Activated T-helper 2 cell treated with anti-CD3 and anti-CD28 coated beads, Interferon-gamma antibody, Interleukin-2, Interleukin-4, amounts not matched to agents 10 μg/mL and 5 μg/mL and 100 μg/mL, durations not matched to agents 14 hours and 24 hours and 36 hours (primary cell): ENCODE measurements at regions not wholly inside any gene's neighbourhood (a gene's known extent, or its start where the extent isn't known, plus 50 kb on each side); places are given as distances from the start of the nearest gene placed in this dataset.
"Not testable (repeated sequence)": the region's sequence is repeated elsewhere in the genome, so short reads cannot be mapped to it uniquely, and the experiment has no call there.

Source experiments
- DNase-seq: peaks from one replicate; pipeline ENCODE4 v3.0.0; 2021; ENCODE audit warnings: low spot score
- H3K27ac Mint-ChIP-seq: one replicate; pipeline ENCODE4 v1.8.0; 2021; ENCODE audit warnings: mixed read lengths
- H3K27me3 Mint-ChIP-seq: one replicate; pipeline ENCODE4 v1.8.0; 2021; ENCODE audit warnings: low read depth, mixed read lengths
- H3K36me3 Mint-ChIP-seq: one replicate; pipeline ENCODE4 v1.8.0; 2021; ENCODE audit warnings: low read depth, mixed read lengths
- H3K4me1 Mint-ChIP-seq: one replicate; pipeline ENCODE4 v1.8.0; 2021; ENCODE audit warnings: low read depth, mixed read lengths
- H3K4me3 Mint-ChIP-seq: one replicate; pipeline ENCODE4 v1.8.0; 2021; ENCODE audit warnings: low read depth, mild to moderate bottlenecking, moderate library complexity, mixed read lengths
- H3K9me3 Mint-ChIP-seq: one replicate; pipeline ENCODE4 v1.8.0; 2021; ENCODE audit warnings: mixed read lengths
- intact Hi-C: fragments of 100-400 bp; cut with micrococcal nuclease; formaldehyde crosslinking; loops from one replicate; pipeline ENCODE4 v1.15.1; 2023

- Mint-ChIP-seq H3K4me1 (no peaks in the 10 kb centered on the region), H3K9me3 (no peaks in the 10 kb centered on the region), H3K4me3 (no peak overlapping the region), H3K27ac (no peak overlapping the region), H3K27me3 (no peaks in the 10 kb centered on the region), H3K36me3 (no peaks in the 10 kb centered on the region)
- no peak for DNase-seq
- intact Hi-C loops: no loop called here
Measured at GRCh38 chr14:23896609-23897153, 56.9 kb upstream of the DHRS4 start.

- not testable (repeated sequence) for H3K27me3 Mint-ChIP-seq
Measured at GRCh38 chr14:23897291-23897690, 56.3 kb upstream of the DHRS4 start.

GRCh38 chr14:23898359-23898758, 55.2 kb upstream of the DHRS4 start:
- H3K27ac Mint-ChIP-seq, H3K9me3 Mint-ChIP-seq, H3K4me3 Mint-ChIP-seq, DNase-seq, H3K27me3 Mint-ChIP-seq, H3K4me1 Mint-ChIP-seq, intact Hi-C loops, H3K36me3 Mint-ChIP-seq: not testable (repeated sequence)

More at GRCh38 chr14:23897291-23897690, 56.3 kb upstream of the DHRS4 start:
- H3K4me3 Mint-ChIP-seq, DNase-seq, H3K27ac Mint-ChIP-seq, H3K4me1 Mint-ChIP-seq, intact Hi-C loops, H3K36me3 Mint-ChIP-seq, H3K9me3 Mint-ChIP-seq: not testable (repeated sequence)

- no peak overlapping the region for H3K4me3 Mint-ChIP-seq
- no peaks in the 10 kb centered on the region for H3K36me3 Mint-ChIP-seq
- H3K27me3 Mint-ChIP-seq: peaks cover 2% of the 10 kb centered on the region
- DNase-seq: no peak
- no peak overlapping the region for H3K27ac Mint-ChIP-seq
- no peaks in the 10 kb centered on the region for H3K9me3 Mint-ChIP-seq
- intact Hi-C loops: no loop called here
- H3K4me1 Mint-ChIP-seq: no peaks in the 10 kb centered on the region
Measured at GRCh38 chr14:23899788-23900187, 53.8 kb upstream of the DHRS4 start.

GRCh38 chr14:23903442-23903841, 50.1 kb upstream of the DHRS4 start:
- DNase-seq: no peak
- H3K36me3 Mint-ChIP-seq: no peaks in the 10 kb centered on the region
- no peaks in the 10 kb centered on the region for H3K9me3 Mint-ChIP-seq
- H3K27me3 Mint-ChIP-seq: peaks cover 2% of the 10 kb centered on the region
- intact Hi-C loops: no loop called here
- peaks cover 7% of the 10 kb centered on the region for H3K4me1 Mint-ChIP-seq
- H3K4me3 Mint-ChIP-seq: no peak overlapping the region
- no peak overlapping the region for H3K27ac Mint-ChIP-seq
